OCI-LY3 (cell line): ENCODE measurements at regions not wholly inside any gene's neighbourhood (a gene's known extent, or its start where the extent isn't known, plus 50 kb on each side); places are given as distances from the start of the nearest gene placed in this dataset.

Source experiments
- EZH2phosphoT487 ChIP-seq: fragments of 200-600 bp; shearing (Covaris generic); IDR thresholded peaks from 2 replicates; pipeline ENCODE4 v1.6.1; 2018; ENCODE audit warnings: antibody characterized with exemption, mixed run types, low read depth
- TF ChIP-seq, protein P1 (sequence below): fragments of 200-600, 300-600 bp; sonication (generic); IDR thresholded peaks from 2 replicates; pipeline ENCODE4 v1.5.1; 2014; ENCODE audit warnings: antibody characterized with exemption, low read length, low read depth

GRCh38 chr4:24089851-24090534, 200.1 kb upstream of the PPARGC1A start:
- TF ChIP-seq, protein P1, sequence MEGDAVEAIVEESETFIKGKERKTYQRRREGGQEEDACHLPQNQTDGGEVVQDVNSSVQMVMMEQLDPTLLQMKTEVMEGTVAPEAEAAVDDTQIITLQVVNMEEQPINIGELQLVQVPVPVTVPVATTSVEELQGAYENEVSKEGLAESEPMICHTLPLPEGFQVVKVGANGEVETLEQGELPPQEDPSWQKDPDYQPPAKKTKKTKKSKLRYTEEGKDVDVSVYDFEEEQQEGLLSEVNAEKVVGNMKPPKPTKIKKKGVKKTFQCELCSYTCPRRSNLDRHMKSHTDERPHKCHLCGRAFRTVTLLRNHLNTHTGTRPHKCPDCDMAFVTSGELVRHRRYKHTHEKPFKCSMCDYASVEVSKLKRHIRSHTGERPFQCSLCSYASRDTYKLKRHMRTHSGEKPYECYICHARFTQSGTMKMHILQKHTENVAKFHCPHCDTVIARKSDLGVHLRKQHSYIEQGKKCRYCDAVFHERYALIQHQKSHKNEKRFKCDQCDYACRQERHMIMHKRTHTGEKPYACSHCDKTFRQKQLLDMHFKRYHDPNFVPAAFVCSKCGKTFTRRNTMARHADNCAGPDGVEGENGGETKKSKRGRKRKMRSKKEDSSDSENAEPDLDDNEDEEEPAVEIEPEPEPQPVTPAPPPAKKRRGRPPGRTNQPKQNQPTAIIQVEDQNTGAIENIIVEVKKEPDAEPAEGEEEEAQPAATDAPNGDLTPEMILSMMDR: no peak
- TF ChIP-seq EZH2phosphoT487: no peak
